ENCODE measurements at regions not wholly inside any gene's neighbourhood (a gene's known extent, or its start where the extent isn't known, plus 50 kb on each side); places are given as distances from the start of the nearest gene placed in this dataset.

DNA sequence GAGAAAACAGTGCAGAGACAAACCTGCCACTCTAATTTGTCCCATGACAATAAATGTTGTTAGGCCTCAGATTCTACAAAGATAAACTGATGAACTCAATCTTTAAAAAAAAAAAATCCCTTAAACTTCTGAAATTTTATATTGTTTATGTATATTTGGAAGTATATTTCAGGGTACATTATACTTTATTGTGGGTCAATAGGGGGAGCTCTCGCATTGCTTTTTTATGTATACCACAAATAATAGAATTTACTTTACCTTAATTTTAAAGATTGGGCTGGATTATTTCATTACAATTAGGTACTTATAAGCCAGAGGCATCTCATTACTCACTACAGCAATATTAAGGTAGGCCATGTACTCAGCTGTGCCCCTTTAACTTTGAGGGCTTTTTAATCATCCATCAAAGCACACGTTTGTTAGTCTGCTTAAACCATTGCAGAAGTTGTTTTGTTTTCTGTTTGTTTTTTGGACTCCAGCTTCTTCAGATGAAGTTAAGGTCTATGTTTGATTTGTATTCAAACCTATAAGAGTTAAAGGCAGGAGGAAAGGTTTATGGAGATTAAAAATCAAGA is 56.3 kb upstream of the EYA4 start:
- TF ChIP-seq, protein P1, sequence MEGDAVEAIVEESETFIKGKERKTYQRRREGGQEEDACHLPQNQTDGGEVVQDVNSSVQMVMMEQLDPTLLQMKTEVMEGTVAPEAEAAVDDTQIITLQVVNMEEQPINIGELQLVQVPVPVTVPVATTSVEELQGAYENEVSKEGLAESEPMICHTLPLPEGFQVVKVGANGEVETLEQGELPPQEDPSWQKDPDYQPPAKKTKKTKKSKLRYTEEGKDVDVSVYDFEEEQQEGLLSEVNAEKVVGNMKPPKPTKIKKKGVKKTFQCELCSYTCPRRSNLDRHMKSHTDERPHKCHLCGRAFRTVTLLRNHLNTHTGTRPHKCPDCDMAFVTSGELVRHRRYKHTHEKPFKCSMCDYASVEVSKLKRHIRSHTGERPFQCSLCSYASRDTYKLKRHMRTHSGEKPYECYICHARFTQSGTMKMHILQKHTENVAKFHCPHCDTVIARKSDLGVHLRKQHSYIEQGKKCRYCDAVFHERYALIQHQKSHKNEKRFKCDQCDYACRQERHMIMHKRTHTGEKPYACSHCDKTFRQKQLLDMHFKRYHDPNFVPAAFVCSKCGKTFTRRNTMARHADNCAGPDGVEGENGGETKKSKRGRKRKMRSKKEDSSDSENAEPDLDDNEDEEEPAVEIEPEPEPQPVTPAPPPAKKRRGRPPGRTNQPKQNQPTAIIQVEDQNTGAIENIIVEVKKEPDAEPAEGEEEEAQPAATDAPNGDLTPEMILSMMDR (IDR thresholded peaks at IDR 0.05; ENCODE audit: control extremely low read depth, extremely low read depth) = no peak
- no peak overlapping the region for H3K4me3 ChIP-seq
- 28 to 31% methylated on average over 2 of the region's 2 CpGs for WGBS, 2 donors
- peaks cover 0 to 19% (median 6%) of the 10 kb centered on the region in 5 donors for H3K4me1 ChIP-seq (ENCODE audit: control insufficient read depth in 5 of 5, insufficient read depth in 5 of 5, low read length in 5 of 5)
- DNase-seq (peak in 2 of 3 donors; percentile 62 to 77), ATAC-seq (ENCODE audit: insufficient read depth, low FRiP score) (no peak)
- H3K27me3 ChIP-seq (ENCODE audit: control insufficient read depth in 3 of 3, insufficient read depth in 3 of 3, low read length in 2 of 3) = no peaks in the 10 kb centered on the region
- no peaks in the 10 kb centered on the region for H3K36me3 ChIP-seq (ENCODE audit: control insufficient read depth in 4 of 4, insufficient read depth in 4 of 4, low read length in 4 of 4)
- H3K27ac ChIP-seq (ENCODE audit: low read depth in 1 of 2, low read length in 1 of 2) = no peak overlapping the region
- no peaks in the 10 kb centered on the region for H3K9me3 ChIP-seq (ENCODE audit: control insufficient read depth in 4 of 4, insufficient read depth in 3 of 4, low read length in 3 of 4)
- no peak overlapping the region for H3K9ac ChIP-seq (ENCODE audit: insufficient read depth in 1 of 2, low read length in 2 of 2)

DNA sequence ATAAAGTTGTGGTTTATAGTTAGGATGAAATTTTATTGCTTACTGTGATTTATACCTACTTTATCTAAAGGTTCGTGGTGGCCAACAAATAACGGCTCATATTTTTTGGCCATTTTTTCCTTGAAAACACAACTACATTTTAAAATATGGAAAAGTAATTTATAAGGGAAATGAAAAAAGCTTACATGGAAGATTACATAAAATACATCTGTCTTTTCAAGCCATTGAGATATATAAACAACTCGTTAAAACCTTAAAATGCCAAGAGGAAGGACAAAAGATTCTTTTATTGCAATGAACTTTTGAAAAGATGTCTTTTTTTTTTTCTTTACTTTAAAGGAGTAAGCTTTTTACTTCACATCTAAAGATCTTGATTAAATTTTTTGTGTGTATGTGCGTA is 55.4 kb upstream of the EYA4 start:
- no peak overlapping the region for H3K27ac ChIP-seq (ENCODE audit: low read depth in 1 of 2, low read length in 1 of 2)
- peaks cover 0 to 19% (median 6%) of the 10 kb centered on the region in 5 donors for H3K4me1 ChIP-seq (ENCODE audit: control insufficient read depth in 5 of 5, insufficient read depth in 5 of 5, low read length in 5 of 5)
- no peak overlapping the region for H3K4me3 ChIP-seq
- WGBS, 2 donors = 85 to 86% methylated on average over 4 of the region's 4 CpGs
- H3K36me3 ChIP-seq (ENCODE audit: control insufficient read depth in 4 of 4, insufficient read depth in 4 of 4, low read length in 4 of 4) = no peaks in the 10 kb centered on the region
- TF ChIP-seq, protein P1 (IDR thresholded peaks at IDR 0.05; ENCODE audit: control extremely low read depth, extremely low read depth) = no peak
- H3K9me3 ChIP-seq (ENCODE audit: control insufficient read depth in 4 of 4, insufficient read depth in 3 of 4, low read length in 3 of 4) = no peaks in the 10 kb centered on the region
- no peak overlapping the region for H3K9ac ChIP-seq (ENCODE audit: insufficient read depth in 1 of 2, low read length in 2 of 2)
- DNase-seq (peak in 1 of 3 donors; percentile 9), ATAC-seq (ENCODE audit: insufficient read depth, low FRiP score) (no peak)
- no peaks in the 10 kb centered on the region for H3K27me3 ChIP-seq (ENCODE audit: control insufficient read depth in 3 of 3, insufficient read depth in 3 of 3, low read length in 2 of 3)

DNA sequence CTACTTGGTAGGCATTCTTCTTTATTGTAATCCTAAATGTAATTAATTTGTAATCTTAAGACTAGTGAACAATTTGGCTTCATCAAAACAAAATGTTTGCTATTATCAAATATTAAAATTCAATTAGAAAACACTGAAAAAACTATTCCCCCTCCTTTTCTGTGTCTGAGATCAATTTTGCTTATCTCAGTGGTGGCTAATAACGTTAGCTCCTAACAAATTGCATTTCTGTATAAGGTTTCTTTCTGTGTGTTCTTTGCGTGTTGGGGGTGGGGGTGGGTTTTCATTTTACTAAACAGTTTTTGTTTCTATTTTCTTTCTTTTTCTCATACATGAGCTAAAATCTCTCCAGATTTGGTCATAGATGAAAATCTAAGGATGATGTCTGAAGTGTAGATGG is 54.0 kb upstream of the EYA4 start:
- Histone ChIP-seq H3K4me3 (no peak overlapping the region), H3K36me3 (ENCODE audit: control insufficient read depth in 4 of 4, insufficient read depth in 4 of 4, low read length in 4 of 4) (no peaks in the 10 kb centered on the region), H3K9me3 (ENCODE audit: control insufficient read depth in 4 of 4, insufficient read depth in 3 of 4, low read length in 3 of 4) (no peaks in the 10 kb centered on the region), H3K27ac (ENCODE audit: low read depth in 1 of 2, low read length in 1 of 2) (no peak overlapping the region), H3K9ac (ENCODE audit: insufficient read depth in 1 of 2, low read length in 2 of 2) (no peak overlapping the region), H3K4me1 (ENCODE audit: control insufficient read depth in 5 of 5, insufficient read depth in 5 of 5, low read length in 5 of 5) (peaks cover 0 to 28% (median 6%) of the 10 kb centered on the region in 5 donors), H3K27me3 (ENCODE audit: control insufficient read depth in 3 of 3, insufficient read depth in 3 of 3, low read length in 2 of 3) (no peaks in the 10 kb centered on the region)
- WGBS, 2 donors = 78 to 86% methylated on average over 2 of the region's 2 CpGs
- DNase-seq = no peak
- TF ChIP-seq, protein P1 (IDR thresholded peaks at IDR 0.05; ENCODE audit: control extremely low read depth, extremely low read depth) = no peak
- ATAC-seq (ENCODE audit: insufficient read depth, low FRiP score) = no peak
